ENCODE measurements at regions not wholly inside any gene's neighbourhood (a gene's known extent, or its start where the extent isn't known, plus 50 kb on each side); places are given as distances from the start of the nearest gene placed in this dataset.

DNA sequence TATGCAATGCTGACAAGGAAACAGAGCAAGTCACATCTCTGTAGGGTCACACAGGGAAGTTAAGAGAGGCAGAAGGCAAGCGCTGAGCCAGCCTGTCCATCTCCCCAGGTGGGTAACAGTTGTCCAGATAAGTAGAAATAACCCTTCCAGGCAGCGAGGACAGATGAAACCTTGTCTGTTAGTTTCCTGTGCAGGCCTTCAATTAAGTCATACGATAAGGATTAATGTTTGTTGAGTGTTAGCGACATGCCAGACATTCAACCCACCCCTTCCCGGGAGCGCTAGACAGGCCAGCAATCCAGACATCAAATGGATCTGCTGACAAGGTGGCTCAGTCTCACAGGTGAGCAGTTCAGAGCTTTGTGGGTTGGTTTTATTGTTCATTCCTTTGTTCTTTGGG, 221.5 kb upstream of the FMN2 start:
- no peak for DNase-seq (ENCODE audit: low read depth in 4 of 4, low spot score in 1 of 4)

DNA sequence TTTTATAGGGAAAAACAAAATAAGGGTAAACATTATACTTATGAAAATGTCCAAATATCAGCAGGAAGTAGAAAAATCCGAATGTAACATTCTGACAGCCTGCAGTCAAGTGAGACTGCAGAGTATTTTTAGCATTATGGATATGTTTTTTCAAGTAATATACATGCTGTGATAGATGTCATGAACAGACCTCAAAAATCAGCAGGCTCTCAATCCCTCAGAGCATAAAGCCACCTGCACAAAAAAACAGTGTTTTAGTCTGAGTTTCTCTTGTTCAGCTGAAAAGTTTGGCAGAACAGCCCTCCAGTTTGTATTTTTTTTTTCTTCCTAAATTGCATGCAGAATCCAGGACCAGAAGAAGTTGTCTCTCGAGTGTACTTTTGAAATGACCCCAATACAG, 219.1 kb upstream of the FMN2 start:
- no peak for DNase-seq (ENCODE audit: low read depth in 4 of 4, low spot score in 1 of 4)

GRCh38 chr1:239874831-239875230, 216.9 kb upstream of the FMN2 start:
- DNase-seq (ENCODE audit: low read depth in 4 of 4, low spot score in 1 of 4), result no peak

DNA sequence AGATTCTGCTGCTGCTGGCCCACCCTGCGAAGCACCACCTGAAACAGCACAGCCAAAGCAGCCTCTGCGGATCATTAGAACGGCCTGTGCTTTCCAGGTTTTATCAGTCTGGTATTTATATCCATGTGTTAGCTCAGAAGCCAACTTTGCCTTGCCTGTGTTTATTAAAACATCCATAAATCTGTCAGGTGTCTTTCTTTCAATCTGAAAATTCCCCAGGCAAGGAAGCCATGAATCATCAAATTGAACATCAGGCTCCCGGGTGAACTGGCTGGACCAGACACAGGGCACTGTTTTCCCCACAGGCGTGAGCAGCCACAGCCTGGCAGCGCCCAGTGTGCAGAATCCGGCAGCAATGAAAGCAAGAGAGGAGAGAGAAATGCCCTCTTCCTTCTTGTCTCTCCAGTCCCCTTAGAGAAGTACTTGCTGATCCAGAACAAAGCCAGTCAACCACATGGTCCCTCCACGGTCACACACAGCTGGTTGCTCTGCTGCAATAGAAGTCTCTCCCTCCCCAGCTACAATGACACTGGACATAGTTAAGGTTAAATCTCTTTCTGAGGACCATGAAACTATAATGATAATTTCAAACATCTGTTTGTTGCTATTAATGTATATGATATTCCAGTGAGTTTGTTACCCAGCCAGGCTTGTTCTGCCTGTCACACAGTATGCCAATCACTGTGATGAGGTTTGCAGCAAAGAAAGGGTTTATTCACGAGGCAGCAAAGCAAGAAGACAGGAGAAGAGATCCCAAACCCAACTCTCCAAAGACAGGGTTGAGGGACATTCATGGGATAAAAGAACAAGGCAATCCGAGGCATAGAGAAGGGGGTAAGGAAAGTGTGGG, 212.1 kb upstream of the FMN2 start:
- DNase-seq (ENCODE audit: low read depth in 4 of 4, low spot score in 1 of 4), result no peak

DNA sequence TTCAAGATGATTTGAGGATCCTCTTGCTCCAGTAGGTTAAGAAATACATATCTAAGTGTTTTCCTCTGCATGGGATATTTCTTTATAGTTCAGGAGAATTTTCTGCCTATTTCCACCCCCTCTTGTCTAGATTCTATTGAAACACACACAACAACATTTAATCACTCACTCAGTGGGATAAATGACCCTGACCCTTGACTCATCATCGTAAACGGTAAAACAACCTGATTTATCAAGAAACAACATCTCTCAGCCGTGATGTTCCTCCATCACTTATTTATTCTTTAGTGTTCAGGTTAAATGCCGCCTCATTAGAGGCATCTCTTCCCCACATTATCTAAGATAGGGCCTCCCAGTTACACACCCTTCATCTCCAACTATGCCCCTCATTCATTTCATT, 208.7 kb upstream of the FMN2 start:
- no peak for DNase-seq (ENCODE audit: low read depth in 4 of 4, low spot score in 1 of 4)

DNA sequence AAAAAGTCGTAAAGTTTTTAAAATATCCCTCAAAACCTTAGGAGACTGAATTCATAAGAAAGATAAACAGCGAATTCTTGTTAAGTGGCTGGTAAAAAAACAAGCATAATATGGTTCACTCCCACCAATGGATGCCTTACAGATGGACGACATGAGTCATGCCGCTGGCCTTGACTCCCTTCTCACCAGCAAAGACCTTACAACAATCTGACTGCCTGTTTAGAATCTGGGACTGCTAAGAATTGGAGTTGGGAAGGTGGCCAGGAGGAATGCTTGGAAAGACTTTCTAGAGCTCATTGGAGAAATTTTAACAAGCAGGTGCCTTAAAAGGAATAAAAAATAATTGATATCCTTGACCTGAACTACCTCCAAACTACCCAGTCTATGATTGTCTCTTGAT, 206.9 kb upstream of the FMN2 start:
- DNase-seq (ENCODE audit: low read depth in 4 of 4, low spot score in 1 of 4), result no peak

- no peak for DNase-seq (ENCODE audit: low read depth in 4 of 4, low spot score in 1 of 4)
Observed at GRCh38 chr1:239886266-239886665, 205.4 kb upstream of the FMN2 start.

GRCh38 chr1:239888639-239889038, 203.0 kb upstream of the FMN2 start:
- no peak for DNase-seq (ENCODE audit: low read depth in 4 of 4, low spot score in 1 of 4)

DNA sequence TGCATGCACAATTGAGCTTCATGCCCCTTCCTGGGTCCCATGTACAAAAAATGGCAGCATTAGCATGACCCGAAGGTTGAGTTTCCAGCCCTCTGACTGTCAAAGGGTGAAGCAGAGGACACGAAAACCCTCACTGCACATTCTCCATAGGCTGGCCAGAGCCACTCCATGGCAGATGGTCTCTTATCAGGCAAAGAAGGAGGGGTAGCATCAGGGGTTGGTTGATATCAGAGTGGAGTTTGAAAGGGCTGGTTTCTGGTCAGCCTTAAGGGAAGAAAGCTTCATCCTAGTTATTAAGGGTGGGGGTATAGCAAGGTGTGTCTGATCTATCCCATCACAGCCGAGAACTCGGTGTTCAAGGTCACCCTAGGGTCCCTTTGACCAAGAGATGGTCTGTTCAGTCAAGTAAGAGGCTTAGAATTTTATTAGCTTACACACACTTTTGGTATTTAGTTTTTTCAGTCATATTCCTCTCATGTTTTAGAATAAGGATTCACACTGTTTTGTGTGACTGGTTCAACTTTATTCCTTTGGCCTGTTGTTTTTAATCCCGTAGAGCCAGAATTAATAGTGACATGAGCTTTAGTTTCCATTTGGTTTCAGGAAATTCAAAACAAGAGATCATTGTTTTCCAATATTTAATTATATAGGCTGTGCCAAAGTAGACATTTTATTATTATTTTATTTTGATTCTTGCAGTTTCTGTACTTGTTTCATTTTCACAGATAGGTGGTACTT, 199.9 kb upstream of the FMN2 start:
- DNase-seq (ENCODE audit: low read depth in 4 of 4, low spot score in 1 of 4), result no peak

- no peak for DNase-seq (ENCODE audit: low read depth in 4 of 4, low spot score in 1 of 4)
Observed at GRCh38 chr1:239892602-239893001, 199.1 kb upstream of the FMN2 start.

DNA sequence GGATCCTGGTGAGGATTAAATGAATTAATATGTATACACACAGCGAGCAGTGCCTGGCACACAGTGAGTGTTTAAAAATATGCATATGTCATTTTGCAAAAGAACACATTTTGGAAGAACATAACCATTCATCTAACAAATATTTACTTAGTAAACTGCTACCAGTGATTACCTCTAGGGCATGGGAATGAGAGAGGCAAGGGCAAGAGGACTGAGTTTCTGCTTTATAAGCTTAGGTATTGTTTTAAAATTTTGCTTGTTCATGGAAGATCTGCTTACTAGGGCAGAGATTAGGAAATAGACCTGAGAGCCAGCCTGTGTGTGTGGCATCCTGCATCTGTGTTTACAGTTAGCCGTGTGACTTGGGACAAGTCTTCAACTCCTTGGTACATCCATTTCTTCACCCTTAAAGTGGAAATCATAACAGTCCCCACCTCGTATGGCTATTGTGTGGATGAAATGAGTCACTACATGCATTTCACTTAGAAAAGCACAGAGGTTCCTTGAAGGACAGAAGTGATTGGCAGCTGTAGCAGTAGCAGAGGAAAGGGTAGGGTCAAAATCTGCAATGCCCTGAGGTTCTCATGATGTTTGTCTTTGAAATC, 198.5 kb upstream of the FMN2 start:
- DNase-seq (ENCODE audit: low read depth in 4 of 4, low spot score in 1 of 4), result no peak

DNA sequence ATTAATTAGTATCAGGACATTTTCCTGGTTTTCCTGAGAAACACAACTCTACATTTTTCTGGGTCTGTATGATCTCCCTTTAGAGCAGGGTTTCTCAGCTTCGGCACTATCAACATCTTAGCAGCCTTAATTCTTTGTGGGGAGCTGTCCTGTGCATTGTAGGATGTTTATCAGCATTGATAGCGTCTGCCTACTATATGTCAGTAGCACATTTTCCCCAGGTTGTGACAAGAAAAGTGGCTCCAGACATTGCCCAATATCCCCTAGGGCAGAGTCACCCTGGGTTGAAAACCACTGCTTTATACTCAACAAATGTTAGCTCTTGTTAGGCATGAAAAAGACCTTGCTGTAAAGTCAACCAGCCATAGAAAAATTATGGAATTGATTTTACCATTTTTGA, 195.1 kb upstream of the FMN2 start:
- DNase-seq (ENCODE audit: low read depth in 4 of 4, low spot score in 1 of 4), result no peak

- no peak for DNase-seq (ENCODE audit: low read depth in 4 of 4, low spot score in 1 of 4)
Observed at GRCh38 chr1:239896980-239897379, 194.7 kb upstream of the FMN2 start.

GRCh38 chr1:239897458-239897857, 194.2 kb upstream of the FMN2 start:
- no peak for DNase-seq (ENCODE audit: low read depth in 4 of 4, low spot score in 1 of 4)

- peak; percentile 50 to 64 (median 60) for DNase-seq (ENCODE audit: low read depth in 4 of 4, low spot score in 1 of 4)
Observed at GRCh38 chr1:239898062-239898730, 193.5 kb upstream of the FMN2 start.

DNA sequence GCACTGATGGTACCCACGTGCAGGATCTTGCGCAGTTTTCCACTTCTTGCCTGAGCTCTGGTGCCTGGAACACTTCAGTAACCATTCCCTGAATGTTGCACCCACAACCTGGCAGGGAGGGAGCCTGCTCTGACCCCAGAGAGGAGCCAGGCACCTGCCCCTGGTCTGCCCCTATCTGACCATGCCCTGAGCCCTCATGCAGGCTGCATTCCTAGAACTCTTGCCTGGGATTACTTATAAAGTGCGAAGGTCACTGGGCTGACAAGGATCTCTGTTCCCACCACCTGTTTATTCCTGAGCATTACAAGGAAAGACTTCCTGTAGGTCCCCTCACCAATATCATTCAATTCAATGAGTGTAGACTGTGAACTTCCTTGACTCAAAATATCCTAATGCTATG, 191.9 kb upstream of the FMN2 start:
- DNase-seq (ENCODE audit: low read depth in 4 of 4, low spot score in 1 of 4), result no peak

- DNase-seq (ENCODE audit: low read depth in 4 of 4, low spot score in 1 of 4), result no peak
Observed at GRCh38 chr1:239906394-239906793, 185.3 kb upstream of the FMN2 start.

GRCh38 chr1:239909898-239910297, 181.8 kb upstream of the FMN2 start:
- DNase-seq (ENCODE audit: low read depth in 4 of 4, low spot score in 1 of 4), result no peak

- no peak for DNase-seq (ENCODE audit: low read depth in 4 of 4, low spot score in 1 of 4)
Observed at GRCh38 chr1:239912471-239912870, 179.2 kb upstream of the FMN2 start.

- no peak for DNase-seq (ENCODE audit: low read depth in 4 of 4, low spot score in 1 of 4)
Observed at GRCh38 chr1:239913141-239913585, 178.5 kb upstream of the FMN2 start.

GRCh38 chr1:239914751-239915231, 176.9 kb upstream of the FMN2 start:
- no peak for DNase-seq (ENCODE audit: low read depth in 4 of 4, low spot score in 1 of 4)
